Upper lobe of left lung (tissue), 4 donors: ENCODE measurements at regions not wholly inside any gene's neighbourhood (a gene's known extent, or its start where the extent isn't known, plus 50 kb on each side); places are given as distances from the start of the nearest gene placed in this dataset.

Source experiments
- CTCF ChIP-seq, 6 experiments: fragments of 450-650 bp in 4 of 6; fragments of 200-600 bp in 2 of 6; sonication (generic) in 2 of 6; IDR thresholded peaks; one replicate each; pipeline ENCODE4 v1.5.1; 2016 to 2019; ENCODE audit warnings: antibody characterized with exemption in 6 of 6
- POLR2AphosphoS5 ChIP-seq, 2 donors: sonication (generic); formaldehyde crosslinking; IDR thresholded peaks; one replicate each; pipeline ENCODE4 v1.5.1; 2017; ENCODE audit warnings: antibody characterized with exemption in 2 of 2

GRCh38 chr14:105951399-105951798, 425.0 kb downstream of the TMEM121 start:
- TF ChIP-seq CTCF (IDR thresholded peaks at IDR 0.05) (no peak), POLR2AphosphoS5 (IDR thresholded peaks at IDR 0.05) (no peak)
